ENCODE measurements at regions not wholly inside any gene's neighbourhood (a gene's known extent, or its start where the extent isn't known, plus 50 kb on each side); places are given as distances from the start of the nearest gene placed in this dataset.

DNA sequence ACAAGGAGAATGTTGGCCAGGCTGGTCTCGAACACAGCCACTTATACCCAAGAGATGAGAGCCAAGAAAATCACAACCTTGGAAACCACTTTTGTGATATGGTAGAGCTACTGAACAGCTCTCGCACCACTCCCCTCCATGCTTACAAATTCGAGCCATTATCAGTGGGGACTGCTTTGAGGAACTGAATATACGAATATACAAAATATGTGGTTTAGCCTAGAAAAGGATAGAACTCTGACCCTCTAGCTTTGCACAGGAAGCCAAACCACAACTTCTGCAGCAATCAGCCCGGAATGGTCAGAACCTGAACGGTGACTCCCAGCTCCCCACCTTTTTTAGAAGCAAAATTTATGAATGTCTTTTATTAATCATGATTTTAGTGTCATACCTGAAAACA lies 129.8 kb upstream of the TMEM132C start:
- Mint-ChIP-seq H3K4me1 (no peaks in the 10 kb centered on the region), H3K4me3 (no peak overlapping the region), H3K27me3 (peaks cover 5% of the 10 kb centered on the region), H3K9me3 (peaks cover 0 to 6% (median 2%) of the 10 kb centered on the region in 7 donors), H3K36me3 (no peaks in the 10 kb centered on the region), H3K27ac (no peak overlapping the region)
- no peaks in the 10 kb centered on the region for H3K27me3 ChIP-seq (ENCODE audit: control insufficient read depth, insufficient read depth, low read length)
- H3K4me3 ChIP-seq (ENCODE audit: low read depth, low read length): no peak overlapping the region
- H3K27ac ChIP-seq (ENCODE audit: insufficient read depth, low read length, poor library complexity, severe bottlenecking): no peak overlapping the region
- no peaks in the 10 kb centered on the region for H3K36me3 ChIP-seq (ENCODE audit: control insufficient read depth, insufficient read depth, low read length)
- ATAC-seq (ENCODE audit: low read depth in 2 of 2) (no peak), DNase-seq (no peak)
- no peaks in the 10 kb centered on the region for H3K4me1 ChIP-seq (ENCODE audit: control insufficient read depth, insufficient read depth, low read length, poor library complexity, severe bottlenecking)
- H3K9me3 ChIP-seq (ENCODE audit: control insufficient read depth in 2 of 2, low read length in 2 of 2): peaks cover 0 to 2% of the 10 kb centered on the region in 2 experiments

DNA sequence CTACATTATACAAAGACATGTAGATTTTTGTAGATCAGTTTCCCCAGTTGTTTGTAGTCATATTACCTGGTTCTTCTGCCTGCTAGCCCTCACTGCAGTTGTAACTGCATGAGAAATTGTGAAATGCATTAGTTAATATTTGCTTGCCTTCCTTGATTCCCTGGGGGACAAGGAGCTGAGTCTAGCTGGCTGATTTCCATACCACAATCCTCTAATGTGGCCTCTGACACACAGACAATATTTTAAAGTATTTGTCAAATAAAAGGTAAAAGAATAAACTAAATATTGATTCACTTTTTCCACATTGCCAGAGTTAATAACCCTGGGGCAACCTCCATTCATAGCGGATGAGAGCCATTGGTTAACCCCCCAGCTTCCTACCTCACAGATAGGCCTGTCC lies 128.8 kb upstream of the TMEM132C start:
- Histone ChIP-seq H3K36me3 (ENCODE audit: control insufficient read depth, insufficient read depth, low read length) (no peaks in the 10 kb centered on the region), H3K4me1 (ENCODE audit: control insufficient read depth, insufficient read depth, low read length, poor library complexity, severe bottlenecking) (no peaks in the 10 kb centered on the region), H3K27me3 (ENCODE audit: control insufficient read depth, insufficient read depth, low read length) (no peaks in the 10 kb centered on the region), H3K9me3 (ENCODE audit: control insufficient read depth in 2 of 2, low read length in 2 of 2) (no peaks in the 10 kb centered on the region), H3K4me3 (ENCODE audit: low read depth, low read length) (no peak overlapping the region), H3K27ac (ENCODE audit: insufficient read depth, low read length, poor library complexity, severe bottlenecking) (no peak overlapping the region)
- no peak overlapping the region for H3K4me3 Mint-ChIP-seq
- ATAC-seq (ENCODE audit: low read depth in 2 of 2) (no peak), DNase-seq (no peak)
- H3K27me3 Mint-ChIP-seq: no peaks in the 10 kb centered on the region
- no peak overlapping the region for H3K27ac Mint-ChIP-seq
- H3K9me3 Mint-ChIP-seq: peaks cover 0 to 11% (median 2%) of the 10 kb centered on the region in 7 donors
- no peaks in the 10 kb centered on the region for H3K36me3 Mint-ChIP-seq
- H3K4me1 Mint-ChIP-seq: no peaks in the 10 kb centered on the region

DNA sequence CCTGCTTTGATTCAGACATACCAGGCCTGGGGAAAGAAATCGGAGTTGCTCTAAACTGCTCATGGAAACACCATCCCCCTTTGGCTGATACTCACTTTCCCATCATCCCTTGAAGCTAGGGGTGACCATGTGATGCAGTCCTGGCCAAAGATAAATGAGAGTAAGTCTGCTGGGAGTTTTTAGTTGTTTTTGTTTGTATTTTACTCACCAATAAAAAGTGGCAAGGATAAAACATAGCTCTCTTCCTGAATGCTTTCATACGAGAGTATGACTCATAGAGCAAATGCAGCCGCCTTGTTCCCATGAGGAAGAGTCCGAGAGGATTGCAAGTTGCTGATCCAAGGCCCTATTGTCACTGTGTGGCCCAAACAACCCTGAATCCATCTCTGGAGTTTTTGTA lies 126.4 kb upstream of the TMEM132C start:
- Histone ChIP-seq H3K4me3 (ENCODE audit: low read depth, low read length) (no peak overlapping the region), H3K36me3 (ENCODE audit: control insufficient read depth, insufficient read depth, low read length) (no peaks in the 10 kb centered on the region), H3K27ac (ENCODE audit: insufficient read depth, low read length, poor library complexity, severe bottlenecking) (no peak overlapping the region), H3K4me1 (ENCODE audit: control insufficient read depth, insufficient read depth, low read length, poor library complexity, severe bottlenecking) (no peaks in the 10 kb centered on the region), H3K9me3 (ENCODE audit: control insufficient read depth in 2 of 2, low read length in 2 of 2) (peaks cover 0 to 4% of the 10 kb centered on the region in 2 experiments), H3K27me3 (ENCODE audit: control insufficient read depth, insufficient read depth, low read length) (no peaks in the 10 kb centered on the region)
- H3K27ac Mint-ChIP-seq: no peak overlapping the region
- no peaks in the 10 kb centered on the region for H3K4me1 Mint-ChIP-seq
- no peaks in the 10 kb centered on the region for H3K36me3 Mint-ChIP-seq
- ATAC-seq (ENCODE audit: low read depth in 2 of 2) (no peak), DNase-seq (no peak)
- H3K4me3 Mint-ChIP-seq: no peak overlapping the region
- peaks cover 0 to 11% (median 5%) of the 10 kb centered on the region in 7 donors for H3K9me3 Mint-ChIP-seq
- no peaks in the 10 kb centered on the region for H3K27me3 Mint-ChIP-seq

DNA sequence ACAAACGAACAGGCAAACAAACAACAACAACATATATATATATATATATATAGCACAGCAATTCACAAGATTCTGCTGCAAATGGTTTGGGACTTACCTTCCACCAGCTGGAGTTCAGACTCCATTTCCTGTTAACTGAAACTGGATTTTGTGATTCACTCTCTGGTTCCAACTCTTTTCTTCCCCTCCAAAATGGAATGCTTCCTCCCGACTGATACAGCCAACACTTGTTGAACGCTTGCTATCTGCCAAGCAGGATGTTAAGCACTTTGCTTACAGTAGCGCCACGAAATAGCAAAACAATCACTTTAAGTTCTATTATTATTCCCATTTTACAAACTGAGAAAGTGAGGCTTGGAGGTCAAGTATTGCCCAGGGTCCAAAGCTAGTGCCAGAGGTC lies 116.0 kb upstream of the TMEM132C start:
- H3K9me3 ChIP-seq (ENCODE audit: control insufficient read depth in 2 of 2, low read length in 2 of 2): no peaks in the 10 kb centered on the region
- no peaks in the 10 kb centered on the region for H3K36me3 Mint-ChIP-seq
- H3K4me1 Mint-ChIP-seq: no peaks in the 10 kb centered on the region
- peaks cover 1 to 7% (median 3%) of the 10 kb centered on the region in 7 donors for H3K9me3 Mint-ChIP-seq
- no peak for DNase-seq
- no peaks in the 10 kb centered on the region for H3K27me3 Mint-ChIP-seq
- no peaks in the 10 kb centered on the region for H3K27me3 ChIP-seq (ENCODE audit: control insufficient read depth, insufficient read depth, low read length)
- no peak overlapping the region for H3K27ac ChIP-seq (ENCODE audit: insufficient read depth, low read length, poor library complexity, severe bottlenecking)
- no peak for ATAC-seq (ENCODE audit: low read depth in 2 of 2)
- H3K36me3 ChIP-seq (ENCODE audit: control insufficient read depth, insufficient read depth, low read length): no peaks in the 10 kb centered on the region
- H3K4me3 Mint-ChIP-seq: no peak overlapping the region
- H3K4me3 ChIP-seq (ENCODE audit: low read depth, low read length): no peak overlapping the region
- H3K27ac Mint-ChIP-seq: no peak overlapping the region
- H3K4me1 ChIP-seq (ENCODE audit: control insufficient read depth, insufficient read depth, low read length, poor library complexity, severe bottlenecking): no peaks in the 10 kb centered on the region

- H3K4me1 Mint-ChIP-seq: no peaks in the 10 kb centered on the region
- H3K27ac ChIP-seq (ENCODE audit: insufficient read depth, low read length, poor library complexity, severe bottlenecking): no peak overlapping the region
- DNase-seq (no peak), ATAC-seq (ENCODE audit: low read depth in 2 of 2) (no peak)
- no peaks in the 10 kb centered on the region for H3K27me3 Mint-ChIP-seq
- H3K36me3 ChIP-seq (ENCODE audit: control insufficient read depth, insufficient read depth, low read length): no peaks in the 10 kb centered on the region
- no peaks in the 10 kb centered on the region for H3K36me3 Mint-ChIP-seq
- H3K27ac Mint-ChIP-seq: no peak overlapping the region
- H3K4me1 ChIP-seq (ENCODE audit: control insufficient read depth, insufficient read depth, low read length, poor library complexity, severe bottlenecking): no peaks in the 10 kb centered on the region
- no peaks in the 10 kb centered on the region for H3K9me3 ChIP-seq (ENCODE audit: control insufficient read depth in 2 of 2, low read length in 2 of 2)
- no peak overlapping the region for H3K4me3 ChIP-seq (ENCODE audit: low read depth, low read length)
- H3K27me3 ChIP-seq (ENCODE audit: control insufficient read depth, insufficient read depth, low read length): no peaks in the 10 kb centered on the region
- no peak overlapping the region for H3K4me3 Mint-ChIP-seq
- peaks cover 0 to 5% (median 2%) of the 10 kb centered on the region in 7 donors for H3K9me3 Mint-ChIP-seq
These were observed 111.4 kb upstream of the TMEM132C start for GRCh38 chr12:128155571-128155970.

DNA sequence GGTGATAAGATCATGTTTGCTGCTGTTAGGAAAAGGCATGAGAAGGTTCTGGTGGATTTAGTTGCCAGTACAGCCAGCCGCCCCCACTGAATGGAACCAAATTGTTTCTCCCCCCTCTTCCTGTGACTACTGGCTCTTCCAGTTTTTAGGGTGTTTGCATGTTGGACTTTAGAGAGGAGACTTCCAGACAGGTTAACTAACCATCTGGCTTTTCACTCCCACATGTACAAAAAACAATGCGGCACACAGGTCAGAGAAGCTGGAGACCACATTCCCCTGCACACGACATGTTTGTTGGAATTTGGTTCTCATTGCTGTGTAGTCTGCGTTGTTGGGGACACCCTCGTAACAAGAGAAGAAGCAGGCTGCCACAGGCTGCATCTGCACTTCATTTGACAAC lies 103.9 kb upstream of the TMEM132C start:
- H3K27ac Mint-ChIP-seq: no peak overlapping the region
- Histone ChIP-seq H3K27me3 (ENCODE audit: control insufficient read depth, insufficient read depth, low read length) (no peaks in the 10 kb centered on the region), H3K27ac (ENCODE audit: insufficient read depth, low read length, poor library complexity, severe bottlenecking) (no peak overlapping the region), H3K4me3 (ENCODE audit: low read depth, low read length) (no peak overlapping the region), H3K4me1 (ENCODE audit: control insufficient read depth, insufficient read depth, low read length, poor library complexity, severe bottlenecking) (no peaks in the 10 kb centered on the region), H3K36me3 (ENCODE audit: control insufficient read depth, insufficient read depth, low read length) (no peaks in the 10 kb centered on the region), H3K9me3 (ENCODE audit: control insufficient read depth in 2 of 2, low read length in 2 of 2) (no peaks in the 10 kb centered on the region)
- H3K4me3 Mint-ChIP-seq: no peak overlapping the region
- DNase-seq: no peak
- no peaks in the 10 kb centered on the region for H3K36me3 Mint-ChIP-seq
- H3K9me3 Mint-ChIP-seq: peaks cover 0 to 6% (median 1%) of the 10 kb centered on the region in 7 donors
- no peaks in the 10 kb centered on the region for H3K4me1 Mint-ChIP-seq
- H3K27me3 Mint-ChIP-seq: no peaks in the 10 kb centered on the region
- no peak for ATAC-seq (ENCODE audit: low read depth in 2 of 2)

DNA sequence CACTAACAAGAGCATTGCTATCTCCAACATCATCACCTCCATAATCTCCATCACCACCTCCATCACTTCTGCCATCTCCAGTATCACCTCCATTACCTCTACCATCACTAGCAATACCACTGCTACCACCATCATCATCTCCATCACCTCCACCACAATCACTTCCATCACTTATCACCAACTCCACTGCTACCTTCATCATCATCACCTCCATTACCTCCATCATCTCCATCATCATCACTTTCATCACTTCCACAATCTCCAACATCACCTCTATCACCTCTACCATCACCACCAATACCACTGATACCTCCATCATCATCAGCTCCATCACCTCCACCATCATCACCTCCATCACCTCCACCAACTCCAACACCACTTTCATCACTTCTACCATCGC lies 102.4 kb upstream of the TMEM132C start:
- Mint-ChIP-seq H3K4me1 (no peaks in the 10 kb centered on the region), H3K27me3 (peaks cover 4% of the 10 kb centered on the region), H3K36me3 (no peaks in the 10 kb centered on the region), H3K4me3 (no peak overlapping the region), H3K9me3 (peaks cover 0 to 6% (median 2%) of the 10 kb centered on the region in 7 donors), H3K27ac (no peak overlapping the region)
- no peaks in the 10 kb centered on the region for H3K27me3 ChIP-seq (ENCODE audit: control insufficient read depth, insufficient read depth, low read length)
- H3K27ac ChIP-seq (ENCODE audit: insufficient read depth, low read length, poor library complexity, severe bottlenecking): no peak overlapping the region
- no peaks in the 10 kb centered on the region for H3K4me1 ChIP-seq (ENCODE audit: control insufficient read depth, insufficient read depth, low read length, poor library complexity, severe bottlenecking)
- ATAC-seq (ENCODE audit: low read depth in 2 of 2) (no peak), DNase-seq (no peak)
- no peaks in the 10 kb centered on the region for H3K9me3 ChIP-seq (ENCODE audit: control insufficient read depth in 2 of 2, low read length in 2 of 2)
- no peak overlapping the region for H3K4me3 ChIP-seq (ENCODE audit: low read depth, low read length)
- no peaks in the 10 kb centered on the region for H3K36me3 ChIP-seq (ENCODE audit: control insufficient read depth, insufficient read depth, low read length)

- peaks cover 4% of the 10 kb centered on the region for H3K27me3 Mint-ChIP-seq
- no peak for ATAC-seq (ENCODE audit: low read depth in 2 of 2)
These were observed 101.6 kb upstream of the TMEM132C start for GRCh38 chr12:128165387-128165786.

More at GRCh38 chr12:128165387-128165786, 101.6 kb upstream of the TMEM132C start:
- Mint-ChIP-seq H3K9me3 (peaks cover 0 to 8% (median 2%) of the 10 kb centered on the region in 7 donors), H3K4me3 (no peak overlapping the region), H3K36me3 (no peaks in the 10 kb centered on the region), H3K4me1 (no peaks in the 10 kb centered on the region), H3K27ac (no peak overlapping the region)
- Histone ChIP-seq H3K27ac (ENCODE audit: insufficient read depth, low read length, poor library complexity, severe bottlenecking) (no peak overlapping the region), H3K4me1 (ENCODE audit: control insufficient read depth, insufficient read depth, low read length, poor library complexity, severe bottlenecking) (no peaks in the 10 kb centered on the region), H3K9me3 (ENCODE audit: control insufficient read depth in 2 of 2, low read length in 2 of 2) (no peaks in the 10 kb centered on the region), H3K27me3 (ENCODE audit: control insufficient read depth, insufficient read depth, low read length) (no peaks in the 10 kb centered on the region), H3K4me3 (ENCODE audit: low read depth, low read length) (no peak overlapping the region), H3K36me3 (ENCODE audit: control insufficient read depth, insufficient read depth, low read length) (no peaks in the 10 kb centered on the region)
- DNase-seq: no peak
